ENCODE measurements at regions not wholly inside any gene's neighbourhood (a gene's known extent, or its start where the extent isn't known, plus 50 kb on each side); places are given as distances from the start of the nearest gene placed in this dataset.

DNA sequence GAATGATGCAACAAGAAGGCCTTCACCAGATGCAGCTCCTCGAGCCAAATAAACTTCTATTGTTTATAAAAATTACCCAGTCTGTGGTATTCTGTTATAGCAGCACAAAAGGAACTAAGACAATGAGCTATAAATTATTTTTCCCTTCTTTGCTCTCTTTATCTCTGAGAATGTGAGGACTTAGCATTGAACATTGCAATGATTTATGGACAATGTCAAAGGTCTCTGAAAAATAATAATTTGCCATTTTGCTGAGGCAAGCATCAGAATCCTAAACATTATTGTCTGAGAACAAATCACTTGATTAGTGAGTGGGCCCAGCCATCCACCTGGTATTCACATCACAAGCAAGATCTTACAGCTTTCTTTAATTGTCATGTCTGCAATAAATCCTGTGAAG, 95.4 kb upstream of the SSBP2 start:
- no peak overlapping the region for H3K27ac ChIP-seq (ENCODE audit: low read depth, low read length)
- peaks cover 20% of the 10 kb centered on the region for H3K4me1 ChIP-seq (ENCODE audit: control insufficient read depth, insufficient read depth, low read length)

DNA sequence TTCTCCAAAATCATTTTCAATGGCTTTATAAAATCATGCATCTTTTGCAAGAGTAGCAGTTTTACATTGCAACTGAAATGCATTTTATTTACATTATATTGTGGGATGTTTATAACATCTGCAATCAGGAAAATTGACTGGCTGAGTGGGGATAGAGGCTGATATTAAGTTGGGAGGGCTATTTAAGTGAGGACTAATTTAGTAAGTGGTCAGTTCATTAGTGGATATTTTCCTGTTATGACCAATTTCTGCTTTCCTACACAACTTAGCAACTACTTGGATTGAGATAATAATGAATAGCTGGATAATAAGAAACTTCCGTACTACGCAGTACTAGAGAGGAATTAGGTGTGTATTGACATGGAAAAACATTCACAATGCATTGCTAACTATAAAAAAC, 92.9 kb upstream of the SSBP2 start:
- H3K4me1 ChIP-seq (ENCODE audit: control insufficient read depth, insufficient read depth, low read length) = 0 out of 2 replicates have a peak, but pooled peaks cover 5% of the 10 kb centered on the region
- H3K27me3 ChIP-seq (ENCODE audit: control insufficient read depth, insufficient read depth, low read length) = no peaks in the 10 kb centered on the region
- no peaks in the 10 kb centered on the region for H3K36me3 ChIP-seq (ENCODE audit: control insufficient read depth, insufficient read depth, low read length)
- no peak overlapping the region for H3K27ac ChIP-seq (ENCODE audit: low read depth, low read length)
- H3K4me3 ChIP-seq (ENCODE audit: low read depth, low read length) = no peak overlapping the region
- H3K9ac ChIP-seq (ENCODE audit: low read depth, low read length) = no peak overlapping the region
- no peaks in the 10 kb centered on the region for H3K9me3 ChIP-seq (ENCODE audit: control insufficient read depth, insufficient read depth, low read length)

More for the DNA sequence above, 95.4 kb upstream of the SSBP2 start:
- H3K4me3 ChIP-seq (ENCODE audit: low read depth, low read length) = no peak overlapping the region
- no peaks in the 10 kb centered on the region for H3K9me3 ChIP-seq (ENCODE audit: control insufficient read depth, insufficient read depth, low read length)
- no peaks in the 10 kb centered on the region for H3K36me3 ChIP-seq (ENCODE audit: control insufficient read depth, insufficient read depth, low read length)
- H3K9ac ChIP-seq (ENCODE audit: low read depth, low read length) = no peak overlapping the region
- H3K27me3 ChIP-seq (ENCODE audit: control insufficient read depth, insufficient read depth, low read length) = no peaks in the 10 kb centered on the region

DNA sequence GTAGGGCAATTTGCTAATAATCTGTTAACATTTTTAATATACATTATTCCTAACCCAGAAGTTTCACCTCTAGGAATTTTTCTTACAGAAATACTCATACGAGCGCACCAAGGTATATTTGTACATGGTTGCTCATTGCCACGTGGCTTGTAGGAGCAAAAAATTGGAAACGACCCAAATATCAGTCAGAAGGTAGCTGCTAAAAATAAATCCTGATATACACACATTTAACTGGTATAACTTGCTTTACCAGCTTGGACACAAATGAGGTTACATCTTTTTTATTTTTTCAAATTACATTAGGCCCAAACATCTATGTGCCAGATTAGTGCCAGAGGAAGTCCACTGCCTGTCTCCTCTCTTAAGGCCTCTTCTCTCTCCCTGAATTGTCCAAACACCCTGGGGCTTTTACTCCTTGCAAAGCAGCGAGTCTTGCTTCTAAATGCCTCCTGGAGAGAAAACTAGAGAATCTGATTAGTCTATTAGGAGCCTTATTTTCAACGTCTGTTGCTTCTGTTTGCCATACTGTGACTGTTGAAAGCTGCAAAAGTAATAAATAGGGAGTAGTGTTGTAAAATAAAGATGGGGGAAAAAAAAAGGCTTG, 92.0 kb upstream of the SSBP2 start:
- no peaks in the 10 kb centered on the region for H3K9me3 ChIP-seq (ENCODE audit: control insufficient read depth, insufficient read depth, low read length)
- H3K9ac ChIP-seq (ENCODE audit: low read depth, low read length) = no peak overlapping the region
- H3K36me3 ChIP-seq (ENCODE audit: control insufficient read depth, insufficient read depth, low read length) = no peaks in the 10 kb centered on the region

DNA sequence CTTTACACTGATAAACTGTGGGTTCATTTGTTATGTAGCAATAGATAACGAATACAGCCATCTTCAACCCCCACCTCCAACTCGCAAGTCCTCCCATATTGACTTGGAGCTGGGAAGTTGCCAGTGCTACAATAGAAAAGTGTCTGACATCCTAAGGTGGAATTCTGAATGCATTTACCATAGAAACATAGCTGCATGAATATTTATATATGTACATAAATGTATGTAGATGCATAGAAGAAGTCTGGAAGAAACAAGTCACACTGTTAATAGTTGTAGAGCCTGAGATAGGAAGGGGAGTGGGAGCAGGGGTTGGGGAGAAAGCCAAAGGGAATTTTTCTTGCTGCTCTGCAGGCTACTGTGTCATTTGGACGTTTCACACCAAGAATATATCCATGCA, 88.1 kb upstream of the SSBP2 start:
- no peak overlapping the region for H3K27ac ChIP-seq (ENCODE audit: low read depth, low read length)
- H3K36me3 ChIP-seq (ENCODE audit: control insufficient read depth, insufficient read depth, low read length) = no peaks in the 10 kb centered on the region
- no peak overlapping the region for H3K9ac ChIP-seq (ENCODE audit: low read depth, low read length)
- H3K4me1 ChIP-seq (ENCODE audit: control insufficient read depth, insufficient read depth, low read length) = peaks cover 15% of the 10 kb centered on the region
- no peaks in the 10 kb centered on the region for H3K27me3 ChIP-seq (ENCODE audit: control insufficient read depth, insufficient read depth, low read length)
- no peak overlapping the region for H3K4me3 ChIP-seq (ENCODE audit: low read depth, low read length)
- H3K9me3 ChIP-seq (ENCODE audit: control insufficient read depth, insufficient read depth, low read length) = no peaks in the 10 kb centered on the region

More for the DNA sequence above, 92.0 kb upstream of the SSBP2 start:
- Histone ChIP-seq H3K27me3 (ENCODE audit: control insufficient read depth, insufficient read depth, low read length) (no peaks in the 10 kb centered on the region), H3K4me3 (ENCODE audit: low read depth, low read length) (no peak overlapping the region), H3K27ac (ENCODE audit: low read depth, low read length) (no peak overlapping the region), H3K4me1 (ENCODE audit: control insufficient read depth, insufficient read depth, low read length) (peaks cover 6% of the 10 kb centered on the region; the same call in 1 of the 2 replicates)

DNA sequence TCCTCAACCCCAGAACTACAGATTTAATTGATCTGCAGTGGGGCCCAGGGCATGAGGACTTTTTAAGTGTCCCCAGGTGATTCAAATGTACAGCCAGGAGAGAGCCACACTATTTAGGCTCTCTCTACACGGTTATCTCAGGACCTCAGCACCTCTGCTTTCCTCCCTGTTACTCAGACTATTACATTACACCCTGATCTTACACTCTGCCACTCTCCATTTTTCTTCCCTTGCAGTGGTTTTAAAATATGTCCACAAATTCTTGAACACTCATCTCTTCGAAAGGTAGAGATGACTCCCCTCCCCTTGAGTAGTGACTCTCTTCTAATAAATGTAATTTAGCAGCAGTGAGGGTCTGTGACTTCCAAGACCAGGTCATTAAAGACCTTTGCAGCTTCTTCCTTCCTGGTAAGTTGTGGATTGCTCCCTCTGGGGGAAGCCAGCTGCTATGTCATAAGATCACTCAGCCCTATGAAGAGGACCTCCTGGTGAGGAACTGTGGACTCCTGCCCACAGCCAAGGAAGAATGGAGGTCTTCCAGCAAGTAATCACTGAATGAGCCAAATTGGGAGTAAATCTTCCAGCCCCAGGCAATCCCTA, 87.5 kb upstream of the SSBP2 start:
- Histone ChIP-seq H3K4me1 (ENCODE audit: control insufficient read depth, insufficient read depth, low read length) (peaks cover 15% of the 10 kb centered on the region), H3K9ac (ENCODE audit: low read depth, low read length) (no peak overlapping the region)

DNA sequence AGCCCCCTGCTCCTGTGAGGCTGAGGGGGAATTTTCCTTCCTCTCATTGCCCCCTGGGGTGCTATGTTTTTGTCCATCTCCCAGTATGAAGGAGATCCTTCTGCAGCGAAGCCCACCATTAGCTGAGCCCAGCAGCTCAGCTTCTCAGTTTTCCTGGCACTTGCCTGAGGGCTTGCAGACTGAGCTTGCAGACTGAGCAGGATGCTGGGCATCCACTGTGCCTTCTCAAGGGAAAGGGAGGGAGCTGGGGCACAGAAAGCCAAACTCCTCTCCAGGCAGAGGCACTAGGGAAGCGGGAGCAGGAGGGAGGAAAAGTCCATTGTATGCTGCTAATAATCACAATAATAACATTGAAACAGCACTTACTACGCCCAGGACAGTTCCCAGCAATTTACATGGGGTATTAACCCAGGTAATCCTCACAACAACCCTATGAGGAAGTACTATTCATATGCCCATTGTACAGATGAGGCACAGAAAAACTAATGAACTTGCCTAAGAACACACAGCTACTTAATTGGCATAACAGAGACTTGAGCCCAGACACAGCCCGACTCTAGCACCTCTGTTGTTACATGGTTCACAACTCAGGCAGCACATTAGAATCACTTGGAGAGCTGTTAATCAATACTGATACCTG, 86.9 kb upstream of the SSBP2 start:
- H3K4me1 ChIP-seq (ENCODE audit: control insufficient read depth, insufficient read depth, low read length) = peaks cover 11% of the 10 kb centered on the region
- no peaks in the 10 kb centered on the region for H3K27me3 ChIP-seq (ENCODE audit: control insufficient read depth, insufficient read depth, low read length)
- no peak overlapping the region for H3K4me3 ChIP-seq (ENCODE audit: low read depth, low read length)
- H3K36me3 ChIP-seq (ENCODE audit: control insufficient read depth, insufficient read depth, low read length) = no peaks in the 10 kb centered on the region
- H3K9ac ChIP-seq (ENCODE audit: low read depth, low read length) = no peak overlapping the region
- no peaks in the 10 kb centered on the region for H3K9me3 ChIP-seq (ENCODE audit: control insufficient read depth, insufficient read depth, low read length)
- no peak overlapping the region for H3K27ac ChIP-seq (ENCODE audit: low read depth, low read length)

More for the DNA sequence above, 87.5 kb upstream of the SSBP2 start:
- no peaks in the 10 kb centered on the region for H3K9me3 ChIP-seq (ENCODE audit: control insufficient read depth, insufficient read depth, low read length)
- H3K27me3 ChIP-seq (ENCODE audit: control insufficient read depth, insufficient read depth, low read length) = no peaks in the 10 kb centered on the region
- no peaks in the 10 kb centered on the region for H3K36me3 ChIP-seq (ENCODE audit: control insufficient read depth, insufficient read depth, low read length)
- H3K27ac ChIP-seq (ENCODE audit: low read depth, low read length) = no peak overlapping the region
- H3K4me3 ChIP-seq (ENCODE audit: low read depth, low read length) = no peak overlapping the region

DNA sequence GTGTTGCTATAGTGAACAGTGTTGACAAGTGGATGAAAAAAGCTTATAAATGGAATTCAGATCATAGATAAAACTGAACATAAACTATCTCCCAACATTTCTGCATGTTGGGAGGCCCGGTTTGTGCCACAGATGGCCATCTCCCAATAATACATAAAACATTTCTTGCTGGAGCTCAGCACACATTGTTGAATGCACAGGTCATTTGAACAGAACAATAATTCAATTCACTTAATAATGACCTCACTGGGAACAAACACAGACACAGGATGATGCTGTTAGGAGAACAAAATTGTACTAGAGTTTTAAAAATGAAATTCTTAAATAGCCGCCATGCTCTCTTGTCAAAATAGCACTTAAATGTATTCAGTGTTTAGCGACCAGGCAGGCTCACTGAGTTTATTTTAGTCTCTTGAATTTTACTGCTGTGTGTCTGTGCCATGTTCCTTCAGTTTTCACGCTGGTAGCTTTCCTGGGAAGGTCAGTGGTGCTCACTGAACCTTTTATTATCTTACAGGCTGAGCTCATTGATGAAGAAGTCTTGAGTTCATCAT, 85.0 kb upstream of the SSBP2 start:
- H3K27me3 ChIP-seq (ENCODE audit: control insufficient read depth, insufficient read depth, low read length) = no peaks in the 10 kb centered on the region
- H3K9me3 ChIP-seq (ENCODE audit: control insufficient read depth, insufficient read depth, low read length) = no peaks in the 10 kb centered on the region
- H3K9ac ChIP-seq (ENCODE audit: low read depth, low read length) = no peak overlapping the region
- no peak overlapping the region for H3K4me3 ChIP-seq (ENCODE audit: low read depth, low read length)
- H3K36me3 ChIP-seq (ENCODE audit: control insufficient read depth, insufficient read depth, low read length) = no peaks in the 10 kb centered on the region
- H3K4me1 ChIP-seq (ENCODE audit: control insufficient read depth, insufficient read depth, low read length) = peaks cover 10% of the 10 kb centered on the region
- H3K27ac ChIP-seq (ENCODE audit: low read depth, low read length) = no peak overlapping the region

DNA sequence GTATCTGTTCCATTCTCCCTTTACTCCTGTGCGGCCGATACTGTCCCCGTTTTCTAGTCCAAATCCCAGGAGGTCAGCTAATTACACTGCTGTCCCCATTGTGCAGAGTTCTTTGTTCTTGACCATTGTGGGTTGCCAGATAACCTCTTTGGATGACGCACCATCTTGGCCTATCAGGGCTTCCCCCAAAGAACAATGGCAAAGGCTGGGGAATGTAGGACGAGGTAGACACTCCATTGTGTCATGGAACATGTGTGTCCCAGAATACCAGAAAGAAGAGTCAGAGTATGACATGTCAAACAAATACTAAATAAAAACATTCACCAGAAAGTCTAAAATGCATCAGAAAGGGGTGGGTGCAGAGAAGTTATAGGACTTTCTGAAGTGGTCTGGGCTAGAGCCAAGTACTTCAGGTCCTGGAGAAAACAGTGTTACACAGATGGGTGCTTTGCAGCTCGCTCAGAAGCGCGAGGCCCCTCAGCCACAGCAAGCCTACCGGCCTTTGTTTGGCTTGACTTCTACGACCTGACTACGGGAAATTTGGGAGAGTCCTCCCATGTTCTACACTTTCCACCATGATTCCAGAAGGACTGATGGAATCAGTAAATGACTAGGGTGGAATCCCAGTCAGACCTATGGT, 83.2 kb upstream of the SSBP2 start:
- H3K36me3 ChIP-seq (ENCODE audit: control insufficient read depth, insufficient read depth, low read length) = no peaks in the 10 kb centered on the region
- H3K27me3 ChIP-seq (ENCODE audit: control insufficient read depth, insufficient read depth, low read length) = no peaks in the 10 kb centered on the region
- H3K9me3 ChIP-seq (ENCODE audit: control insufficient read depth, insufficient read depth, low read length) = no peaks in the 10 kb centered on the region
- no peak overlapping the region for H3K4me3 ChIP-seq (ENCODE audit: low read depth, low read length)
- no peak overlapping the region for H3K27ac ChIP-seq (ENCODE audit: low read depth, low read length)
- no peak overlapping the region for H3K9ac ChIP-seq (ENCODE audit: low read depth, low read length)
- peaks cover 10% of the 10 kb centered on the region for H3K4me1 ChIP-seq (ENCODE audit: control insufficient read depth, insufficient read depth, low read length)

DNA sequence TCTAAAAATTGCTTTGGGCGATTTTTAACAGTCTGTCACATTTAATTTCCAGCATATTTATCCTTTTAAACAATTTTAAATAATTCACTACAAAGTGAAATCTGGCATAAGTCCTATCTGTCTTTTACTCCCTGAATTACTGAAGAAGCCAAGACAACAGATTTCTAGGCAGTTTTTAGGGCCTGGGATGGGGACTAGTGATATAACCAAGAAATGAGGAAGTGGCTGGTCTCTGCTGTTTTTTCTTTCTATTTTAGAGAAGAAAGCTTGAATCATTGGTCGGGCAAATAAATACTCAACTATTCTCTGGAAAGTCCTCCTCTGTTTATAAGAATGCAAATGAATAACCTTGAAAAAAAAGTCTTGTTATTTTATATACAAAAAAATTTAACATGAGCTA, 79.7 kb upstream of the SSBP2 start:
- H3K9ac ChIP-seq (ENCODE audit: low read depth, low read length) = no peak overlapping the region
- H3K27me3 ChIP-seq (ENCODE audit: control insufficient read depth, insufficient read depth, low read length) = no peaks in the 10 kb centered on the region
- H3K27ac ChIP-seq (ENCODE audit: low read depth, low read length) = no peak overlapping the region
- H3K36me3 ChIP-seq (ENCODE audit: control insufficient read depth, insufficient read depth, low read length) = no peaks in the 10 kb centered on the region
- H3K4me3 ChIP-seq (ENCODE audit: low read depth, low read length) = no peak overlapping the region
- H3K4me1 ChIP-seq (ENCODE audit: control insufficient read depth, insufficient read depth, low read length) = no peaks in the 10 kb centered on the region
- no peaks in the 10 kb centered on the region for H3K9me3 ChIP-seq (ENCODE audit: control insufficient read depth, insufficient read depth, low read length)

DNA sequence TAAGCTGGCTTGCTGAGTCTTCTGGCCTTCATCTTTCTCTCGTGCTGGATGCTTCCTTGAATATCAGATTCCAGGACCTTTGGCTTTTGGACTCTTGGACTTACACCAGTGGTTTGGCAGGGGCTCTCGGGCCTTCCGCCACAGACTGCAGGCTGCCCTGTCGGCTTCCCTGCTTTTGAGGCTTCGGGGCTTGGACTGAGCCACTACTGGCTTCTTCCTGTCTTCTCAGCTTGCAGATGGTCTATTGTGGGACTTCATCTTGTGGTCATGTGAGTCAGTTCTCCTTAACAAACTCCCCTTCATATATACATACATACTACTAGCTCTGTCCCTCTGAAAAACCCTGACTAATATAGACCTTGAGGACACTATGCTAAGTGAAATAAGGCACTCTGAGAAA, 78.3 kb upstream of the SSBP2 start:
- H3K4me1 ChIP-seq (ENCODE audit: control insufficient read depth, insufficient read depth, low read length) = no peaks in the 10 kb centered on the region
- no peak overlapping the region for H3K4me3 ChIP-seq (ENCODE audit: low read depth, low read length)
- no peaks in the 10 kb centered on the region for H3K36me3 ChIP-seq (ENCODE audit: control insufficient read depth, insufficient read depth, low read length)
- no peaks in the 10 kb centered on the region for H3K9me3 ChIP-seq (ENCODE audit: control insufficient read depth, insufficient read depth, low read length)
- no peak overlapping the region for H3K9ac ChIP-seq (ENCODE audit: low read depth, low read length)
- no peaks in the 10 kb centered on the region for H3K27me3 ChIP-seq (ENCODE audit: control insufficient read depth, insufficient read depth, low read length)
- H3K27ac ChIP-seq (ENCODE audit: low read depth, low read length) = no peak overlapping the region

DNA sequence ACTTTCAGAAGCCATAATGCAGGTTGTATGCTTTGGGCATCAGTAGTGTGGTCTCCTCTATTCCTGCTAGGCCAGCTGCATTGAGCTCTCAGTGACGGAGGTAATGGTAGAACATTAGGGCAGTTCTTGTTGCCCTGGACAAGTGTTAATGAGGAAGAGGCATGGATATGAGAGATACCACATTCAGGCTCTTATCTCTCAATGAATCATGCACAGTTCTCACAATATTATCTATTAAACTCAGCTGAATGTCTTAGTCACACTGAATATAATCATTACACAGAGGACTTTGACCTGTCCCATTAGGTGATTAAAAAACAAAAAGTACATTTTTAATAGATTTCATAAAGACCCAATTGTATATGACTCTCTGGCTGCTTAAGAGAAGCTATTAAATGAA, 76.6 kb upstream of the SSBP2 start:
- Histone ChIP-seq H3K27me3 (ENCODE audit: control insufficient read depth, insufficient read depth, low read length) (no peaks in the 10 kb centered on the region), H3K36me3 (ENCODE audit: control insufficient read depth, insufficient read depth, low read length) (no peaks in the 10 kb centered on the region), H3K9ac (ENCODE audit: low read depth, low read length) (no peak overlapping the region), H3K4me1 (ENCODE audit: control insufficient read depth, insufficient read depth, low read length) (no peaks in the 10 kb centered on the region), H3K27ac (ENCODE audit: low read depth, low read length) (no peak overlapping the region), H3K4me3 (ENCODE audit: low read depth, low read length) (no peak overlapping the region), H3K9me3 (ENCODE audit: control insufficient read depth, insufficient read depth, low read length) (no peaks in the 10 kb centered on the region)
